ENCODE measurements at regions not wholly inside any gene's neighbourhood (a gene's known extent, or its start where the extent isn't known, plus 50 kb on each side); places are given as distances from the start of the nearest gene placed in this dataset.

DNA sequence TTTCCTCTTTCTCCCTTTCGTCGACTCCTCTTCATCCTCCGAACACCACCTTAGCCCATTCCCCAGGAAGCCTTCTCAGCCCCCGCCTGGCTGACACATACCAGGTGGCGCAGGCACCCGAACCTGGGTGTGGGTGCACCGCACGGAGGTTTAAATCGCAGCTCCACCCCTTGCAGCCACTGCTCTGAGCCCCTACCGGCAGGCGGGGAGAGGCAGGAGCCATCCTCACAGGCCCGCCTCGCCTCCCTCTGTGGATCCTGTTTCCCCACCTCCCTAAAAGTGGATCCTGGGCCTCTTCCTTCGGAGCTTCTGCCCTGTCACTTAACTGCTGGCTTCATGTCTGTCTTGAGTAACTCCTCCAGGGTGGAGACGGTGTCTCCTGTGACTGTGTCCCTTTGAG, 110.7 kb downstream of the OLFM1 start:
- no peak for DNase-seq

GRCh38 chr9:135198586-135199285, 111.3 kb downstream of the OLFM1 start:
- no peak for DNase-seq

GRCh38 chr9:135199489-135199888, 112.0 kb downstream of the OLFM1 start:
- DNase-seq: no peak

GRCh38 chr9:135201711-135202110, 114.2 kb downstream of the OLFM1 start:
- no peak for DNase-seq

DNA sequence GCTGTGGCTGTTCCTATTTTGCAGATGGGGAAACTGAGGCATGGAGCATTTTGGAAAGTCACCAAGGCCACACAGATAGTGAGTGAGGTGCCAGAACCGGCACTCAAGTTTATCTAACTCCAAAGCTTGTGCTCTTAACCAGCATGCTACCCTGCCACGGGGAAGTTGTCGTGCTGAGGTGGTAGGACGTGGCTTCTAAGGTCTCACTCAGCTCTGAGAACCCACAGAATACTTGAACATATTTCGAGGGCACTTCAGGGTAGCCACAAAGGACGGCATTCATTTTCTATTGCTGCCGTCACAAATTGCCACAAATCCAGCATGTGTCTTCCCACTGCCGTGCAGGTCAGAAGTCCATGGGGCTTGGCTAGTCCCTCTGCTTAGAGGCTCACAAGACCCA, 116.7 kb downstream of the OLFM1 start:
- DNase-seq: no peak

DNA sequence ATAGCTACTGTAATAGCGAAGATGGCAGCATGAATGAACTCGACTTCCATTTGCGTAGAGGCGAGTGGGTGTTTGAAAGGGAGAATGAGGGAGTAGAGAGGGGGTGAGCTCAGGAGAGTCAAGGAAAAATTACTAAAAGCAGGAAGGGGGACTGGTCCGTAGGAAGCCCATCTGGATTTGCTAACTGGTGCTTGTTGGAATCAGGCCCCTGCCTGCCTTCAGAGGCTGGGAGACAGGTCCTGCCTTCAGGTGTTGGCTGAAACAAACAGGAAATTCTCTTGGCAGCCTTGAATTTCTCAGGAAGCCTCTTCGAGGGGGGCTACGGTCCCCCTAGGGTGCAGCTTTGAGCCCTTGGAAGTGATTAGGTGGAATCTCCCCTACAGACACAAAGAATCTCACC, 121.7 kb downstream of the OLFM1 start:
- DNase-seq: no peak

DNA sequence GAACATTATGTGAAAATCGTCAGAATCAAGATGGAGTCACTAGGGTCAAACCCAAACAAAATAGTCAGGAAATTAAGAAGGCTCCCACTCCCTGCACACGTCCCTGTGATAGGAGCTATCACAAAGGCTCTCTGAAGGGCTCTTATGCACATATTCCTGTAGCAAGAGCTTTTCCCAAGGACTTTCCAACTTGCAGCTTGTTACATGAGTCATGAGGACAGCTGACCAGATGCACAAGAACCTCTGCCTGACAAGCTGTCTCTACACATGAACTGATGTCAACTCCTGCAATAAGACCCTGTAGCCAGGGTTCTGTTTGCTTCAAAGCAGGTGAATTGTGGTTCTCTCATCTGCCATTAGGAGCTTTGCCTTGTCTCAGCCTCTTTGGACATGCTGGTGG, 122.4 kb downstream of the OLFM1 start:
- no peak for DNase-seq

DNA sequence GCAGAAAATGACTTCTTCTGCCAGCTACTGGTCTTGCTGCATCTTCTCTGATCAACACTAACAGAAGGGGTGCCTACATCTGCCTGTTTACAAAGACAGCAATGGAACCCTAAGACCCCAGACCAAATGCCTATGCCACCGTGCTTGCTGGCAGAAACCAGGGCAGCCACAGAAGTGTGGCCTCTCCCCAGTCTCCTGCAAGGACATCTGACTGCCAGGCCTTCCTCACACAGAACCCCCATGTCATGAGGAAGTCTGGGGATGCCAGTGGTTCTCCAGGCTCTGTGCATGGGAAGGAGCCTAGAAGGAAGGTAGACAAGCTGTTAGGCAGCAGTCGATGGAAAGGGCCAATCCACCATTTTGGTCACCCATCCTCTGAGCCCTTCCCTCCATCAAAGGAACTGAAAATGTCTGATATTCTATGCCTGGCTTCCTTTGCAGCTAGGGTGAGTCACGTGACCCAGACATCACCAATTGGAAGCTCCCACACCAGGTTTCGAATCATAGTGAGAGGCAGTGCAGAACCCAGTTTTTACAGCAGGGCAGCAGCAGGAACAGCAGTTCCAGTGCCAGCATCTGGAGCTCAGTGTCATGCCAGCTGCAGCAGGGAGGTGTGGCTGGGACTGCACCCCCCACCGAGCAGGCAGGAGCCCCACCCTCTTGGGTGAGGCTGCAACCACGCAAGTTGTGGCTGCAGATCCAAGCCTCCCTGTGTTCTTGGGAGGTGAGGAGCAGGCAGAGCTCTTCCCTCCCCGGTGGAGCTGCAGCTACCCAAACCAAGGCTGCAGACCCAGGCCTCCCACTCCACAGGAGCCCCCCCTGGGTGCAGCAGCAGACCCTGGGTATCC, 123.4 kb downstream of the OLFM1 start:
- DNase-seq: no peak

DNA sequence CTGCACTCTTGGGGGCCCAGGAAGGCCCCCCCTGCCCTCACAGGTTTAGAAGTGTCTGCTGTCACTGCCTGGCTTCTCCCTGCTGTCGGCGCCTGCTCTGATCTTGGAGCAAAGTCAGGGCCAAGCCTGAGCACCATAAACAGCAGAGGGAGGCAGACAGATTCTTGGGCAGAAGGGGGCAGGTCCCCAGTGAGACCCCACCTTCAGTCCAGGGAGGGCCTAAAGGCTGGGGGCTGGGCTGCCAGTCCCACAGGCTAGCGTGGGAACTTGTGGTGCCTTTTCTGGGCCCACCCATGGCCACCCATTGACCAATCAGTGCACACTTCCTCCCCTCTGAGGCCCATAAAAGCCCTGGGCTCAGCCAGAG, 124.0 kb downstream of the OLFM1 start:
- no peak for DNase-seq

GRCh38 chr9:135212961-135213360, 125.5 kb downstream of the OLFM1 start:
- DNase-seq: no peak

- no peak for DNase-seq
These were observed 126.1 kb downstream of the OLFM1 start for GRCh38 chr9:135213566-135213965.

DNA sequence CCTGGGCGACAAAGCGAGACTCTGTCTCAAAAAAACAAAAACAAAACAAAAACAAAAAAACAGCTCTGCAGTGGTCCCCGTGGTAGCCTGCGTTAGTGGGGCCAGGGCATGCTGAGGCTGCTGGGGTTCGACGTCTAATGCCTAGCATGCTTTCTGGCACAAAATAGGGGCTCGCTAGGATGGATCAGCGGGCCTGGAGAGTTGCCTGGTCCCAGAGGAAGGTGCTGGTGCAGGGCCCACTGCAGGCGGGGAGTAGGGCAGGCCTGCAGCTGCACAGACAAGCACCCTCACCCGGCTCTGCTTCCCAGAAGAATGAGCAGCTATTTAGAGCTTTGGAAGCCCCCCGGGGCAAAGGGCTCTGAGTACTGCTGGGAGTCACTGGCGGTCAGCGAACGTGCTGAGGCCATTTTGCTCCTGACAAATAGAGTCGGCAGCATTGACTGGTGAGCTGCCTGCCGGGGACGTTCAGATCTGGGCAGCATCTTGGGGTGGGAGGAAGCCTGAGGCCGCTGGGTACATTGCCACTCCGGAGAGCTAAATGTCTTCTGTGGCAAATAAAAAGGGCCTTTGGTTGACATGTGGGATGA, 126.7 kb downstream of the OLFM1 start:
- DNase-seq: no peak

- DNase-seq: no peak
These were observed 127.2 kb downstream of the OLFM1 start for GRCh38 chr9:135214706-135215105.

DNA sequence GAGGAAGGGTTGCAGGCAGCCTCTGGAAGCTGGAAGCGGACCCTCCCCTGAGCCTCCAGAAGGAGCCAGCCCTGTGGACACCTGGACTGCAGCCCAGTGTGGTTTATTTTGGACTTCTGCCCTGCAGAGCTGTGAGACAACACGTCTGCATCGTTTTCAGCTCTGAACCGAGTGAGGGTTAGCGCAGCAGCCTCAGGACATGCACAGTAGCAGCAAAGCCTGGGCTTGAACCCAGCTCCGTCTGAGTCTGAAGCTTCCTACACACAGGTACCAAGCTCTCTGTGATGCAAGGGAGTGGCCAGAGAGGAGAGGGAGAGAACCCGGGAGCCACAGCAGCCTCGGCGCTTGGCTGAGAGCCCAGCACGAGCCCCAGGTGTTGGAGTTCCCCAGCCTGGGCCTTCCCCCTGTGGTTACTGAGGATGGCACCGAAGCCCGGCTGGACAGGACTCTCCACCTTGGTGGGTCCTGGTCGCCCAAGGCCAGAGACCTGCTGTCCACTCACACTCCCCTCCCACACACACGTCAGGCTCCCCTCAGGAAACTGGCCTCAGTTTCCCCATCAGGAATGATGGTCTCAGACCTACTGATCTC, 128.2 kb downstream of the OLFM1 start:
- no peak for DNase-seq

GRCh38 chr9:135216236-135216635, 128.8 kb downstream of the OLFM1 start:
- DNase-seq: no peak

DNA sequence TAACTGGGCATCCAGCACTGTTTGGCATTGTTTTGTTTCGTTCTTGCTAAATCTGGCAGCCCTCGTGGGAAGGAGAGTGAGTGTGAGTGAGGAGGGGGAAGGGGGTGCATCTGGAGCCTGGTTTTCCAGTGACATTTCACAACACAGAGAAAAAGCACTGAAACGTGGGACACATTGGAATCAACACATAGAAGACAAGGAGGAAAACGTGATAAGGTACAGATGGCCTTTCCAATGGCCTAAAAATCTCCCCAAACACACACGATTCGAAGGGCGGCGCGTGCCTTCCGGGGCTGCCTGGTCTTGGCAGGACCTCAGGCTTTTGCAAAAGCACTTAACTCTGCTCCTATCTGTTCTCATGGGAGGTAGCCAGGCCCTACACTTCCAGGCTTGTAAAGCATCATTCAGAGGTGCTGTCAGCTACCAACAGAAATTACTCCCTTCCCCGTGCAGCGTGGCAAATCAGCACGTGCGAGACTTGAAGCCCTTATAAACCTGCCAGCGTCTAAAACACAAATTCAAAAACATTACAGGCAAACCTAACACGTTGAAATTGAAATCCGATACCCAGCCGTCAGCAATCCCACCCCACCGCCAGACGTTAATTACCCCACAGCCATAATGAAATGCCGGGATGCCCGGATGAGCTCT, 129.4 kb downstream of the OLFM1 start:
- no peak for DNase-seq

DNA sequence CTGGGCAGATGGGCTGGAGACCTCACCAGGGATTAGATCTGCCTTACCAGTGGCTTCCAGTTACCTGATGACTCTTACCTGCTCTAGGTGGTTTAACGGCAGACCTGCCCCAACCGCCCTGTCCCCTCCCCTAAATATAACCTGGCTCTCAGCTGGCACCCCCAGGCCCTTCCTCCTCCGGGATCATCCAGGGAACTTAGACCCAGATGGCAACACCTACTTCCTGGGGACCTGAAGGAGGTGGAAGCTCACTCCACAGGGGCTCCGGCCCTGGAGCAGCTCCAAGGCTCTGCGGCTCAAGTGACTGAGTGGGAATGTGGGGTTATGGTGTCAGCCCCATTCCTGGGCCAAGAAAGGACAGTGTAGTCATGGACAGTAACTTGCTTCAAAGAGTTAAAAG, 130.4 kb downstream of the OLFM1 start:
- no peak for DNase-seq

DNA sequence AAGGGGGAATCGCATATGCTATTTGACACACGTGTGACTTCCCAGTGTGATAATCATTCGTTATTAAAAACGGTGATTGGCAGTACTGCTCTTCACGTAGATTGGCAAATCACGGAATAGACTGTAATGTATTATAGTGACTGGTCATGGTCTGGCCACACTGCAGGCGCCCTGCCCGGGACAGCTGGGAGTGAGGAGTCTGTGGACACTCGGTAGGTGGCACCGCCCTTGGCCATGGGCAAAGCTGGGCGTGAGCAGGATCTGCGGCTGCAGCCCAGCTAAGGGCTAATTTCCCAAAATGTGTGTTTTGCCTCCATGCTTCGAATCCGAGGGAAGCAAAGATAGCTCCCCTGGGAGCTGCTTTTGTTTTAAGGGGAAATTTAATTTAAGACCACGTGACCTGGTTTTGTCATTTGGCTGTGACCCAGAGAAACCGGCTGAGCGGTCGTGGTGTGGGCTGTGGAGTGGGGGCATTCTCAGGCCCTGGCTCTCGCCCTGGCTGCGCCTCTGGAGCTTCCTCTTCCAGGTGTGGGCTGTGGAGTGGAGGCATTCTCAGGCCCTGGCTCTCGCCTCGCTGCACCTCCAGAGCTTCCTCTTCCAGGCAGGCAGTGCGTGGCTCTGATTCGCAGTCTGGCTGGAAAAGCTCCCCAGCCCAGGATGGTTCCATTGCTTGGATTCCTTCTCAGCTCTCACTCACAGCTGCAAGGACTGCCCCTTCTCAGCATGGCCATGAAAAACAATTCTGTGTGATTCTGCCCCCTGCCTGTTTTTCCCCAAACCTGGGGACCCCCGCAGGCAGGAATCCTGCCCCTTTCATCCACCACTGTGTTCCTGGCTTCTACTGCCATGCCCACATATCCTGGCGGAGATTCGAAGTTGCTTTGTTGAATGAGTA, 131.1 kb downstream of the OLFM1 start:
- DNase-seq: no peak

DNA sequence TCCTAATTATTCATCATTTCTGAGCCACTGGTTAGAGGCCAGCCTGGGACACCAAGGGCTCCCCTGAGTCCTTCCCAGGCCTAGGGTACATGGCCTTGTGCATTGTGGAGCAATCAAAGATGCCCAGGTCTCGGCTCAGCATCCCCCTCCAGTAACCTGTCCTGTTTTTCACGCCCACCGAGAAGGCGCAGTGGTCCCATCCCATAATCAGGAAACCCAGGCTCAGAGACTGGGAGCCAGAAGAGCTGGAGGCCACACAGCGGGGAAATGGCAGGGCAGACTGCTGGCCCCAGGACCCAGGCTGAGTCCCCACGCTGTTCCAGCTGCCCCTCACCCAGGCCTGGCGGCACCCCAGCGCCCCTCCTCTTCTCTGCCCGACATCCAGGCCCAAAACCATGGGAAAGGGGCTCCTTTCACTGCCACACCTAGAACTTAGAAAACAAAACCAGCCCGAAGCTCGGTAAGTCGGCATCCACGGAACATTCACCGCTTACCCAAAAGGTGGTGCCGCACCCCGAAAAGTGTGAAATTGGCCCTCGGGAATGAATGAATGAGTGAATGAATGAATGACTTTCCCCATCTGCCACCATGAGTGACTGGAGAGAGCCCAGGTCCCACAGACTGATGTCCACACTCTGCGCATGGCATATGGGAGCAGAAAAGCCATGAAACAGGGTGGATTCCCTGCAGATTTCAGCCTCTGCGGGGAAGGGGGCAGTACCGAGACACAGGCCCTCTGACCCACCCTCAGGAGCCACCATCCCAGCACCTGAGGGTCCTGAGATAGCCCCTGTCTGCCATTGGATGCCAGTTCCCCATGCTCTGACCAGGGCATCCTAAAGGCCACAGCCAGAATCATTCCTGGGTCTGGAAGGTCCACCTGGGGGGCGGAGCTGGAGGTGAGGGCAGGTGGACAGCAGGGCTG, 132.5 kb downstream of the OLFM1 start:
- DNase-seq: no peak

DNA sequence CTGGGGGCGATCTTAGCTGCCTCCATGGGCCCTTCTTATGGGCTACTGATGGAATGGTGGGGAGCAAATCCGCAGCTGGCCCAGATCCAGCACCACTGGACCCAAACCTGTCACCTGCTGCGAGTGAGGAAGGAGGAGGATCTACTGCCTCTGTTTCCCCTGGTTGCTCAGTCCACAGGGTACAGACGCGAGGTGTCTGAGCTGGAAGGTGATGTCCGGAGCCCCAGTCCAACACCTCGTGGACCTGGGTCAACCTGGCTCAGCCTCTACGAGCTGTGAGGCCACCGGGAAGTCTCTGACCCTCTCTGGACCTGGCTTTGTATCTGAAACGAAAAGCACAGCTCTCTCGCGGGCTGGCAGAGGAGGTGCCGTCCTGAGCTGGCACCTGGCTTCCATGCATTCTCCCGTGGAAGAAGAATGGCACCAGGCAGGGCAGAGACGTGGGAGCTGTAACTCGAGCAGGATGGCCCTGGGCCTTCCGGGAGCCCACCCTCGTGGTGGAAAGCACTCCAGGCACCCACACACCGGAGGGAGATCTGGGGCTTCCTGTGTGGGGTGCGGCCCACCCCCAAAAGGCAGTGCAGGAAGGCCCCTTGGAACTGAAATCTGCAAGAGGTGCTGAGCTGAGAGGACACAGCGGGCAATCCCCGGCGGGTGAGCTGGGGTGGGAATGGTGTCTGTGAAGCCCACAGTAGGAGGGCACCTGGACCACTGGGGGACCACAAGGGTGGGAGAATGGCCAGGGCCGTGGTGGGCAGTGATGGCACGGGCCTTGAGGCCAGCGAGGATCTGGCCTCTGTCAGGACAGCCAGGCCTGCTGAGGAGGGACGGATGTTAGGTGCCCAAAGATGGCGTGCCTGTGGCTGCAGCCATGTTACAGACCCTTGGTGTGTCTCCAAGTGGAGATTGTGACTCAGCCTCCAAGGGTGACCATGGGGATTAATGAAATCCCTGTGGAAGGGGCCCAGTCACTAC, 133.4 kb downstream of the OLFM1 start:
- no peak for DNase-seq
